ENCODE measurements at regions not wholly inside any gene's neighbourhood (a gene's known extent, or its start where the extent isn't known, plus 50 kb on each side); places are given as distances from the start of the nearest gene placed in this dataset.

DNA sequence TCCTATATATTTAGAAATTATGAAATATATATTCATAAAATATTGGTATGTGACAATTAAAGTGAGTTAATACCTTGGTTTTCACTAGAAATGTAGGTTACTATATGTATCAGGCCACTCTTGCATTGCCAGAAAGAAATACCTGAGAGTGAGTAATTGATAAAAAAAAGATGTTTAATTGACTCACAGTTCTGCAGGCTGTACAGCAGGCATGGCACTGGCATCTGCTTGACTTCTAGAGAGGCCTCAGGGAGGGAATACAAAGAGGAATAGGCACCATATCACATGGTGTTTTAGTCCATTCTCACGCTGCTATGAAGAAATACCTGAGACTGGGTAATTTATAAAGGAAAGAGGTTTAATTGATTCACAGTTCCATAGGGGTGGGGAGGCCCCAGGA lies 1560.6 kb downstream of the STIM2 start:
- TF ChIP-seq, protein P1, sequence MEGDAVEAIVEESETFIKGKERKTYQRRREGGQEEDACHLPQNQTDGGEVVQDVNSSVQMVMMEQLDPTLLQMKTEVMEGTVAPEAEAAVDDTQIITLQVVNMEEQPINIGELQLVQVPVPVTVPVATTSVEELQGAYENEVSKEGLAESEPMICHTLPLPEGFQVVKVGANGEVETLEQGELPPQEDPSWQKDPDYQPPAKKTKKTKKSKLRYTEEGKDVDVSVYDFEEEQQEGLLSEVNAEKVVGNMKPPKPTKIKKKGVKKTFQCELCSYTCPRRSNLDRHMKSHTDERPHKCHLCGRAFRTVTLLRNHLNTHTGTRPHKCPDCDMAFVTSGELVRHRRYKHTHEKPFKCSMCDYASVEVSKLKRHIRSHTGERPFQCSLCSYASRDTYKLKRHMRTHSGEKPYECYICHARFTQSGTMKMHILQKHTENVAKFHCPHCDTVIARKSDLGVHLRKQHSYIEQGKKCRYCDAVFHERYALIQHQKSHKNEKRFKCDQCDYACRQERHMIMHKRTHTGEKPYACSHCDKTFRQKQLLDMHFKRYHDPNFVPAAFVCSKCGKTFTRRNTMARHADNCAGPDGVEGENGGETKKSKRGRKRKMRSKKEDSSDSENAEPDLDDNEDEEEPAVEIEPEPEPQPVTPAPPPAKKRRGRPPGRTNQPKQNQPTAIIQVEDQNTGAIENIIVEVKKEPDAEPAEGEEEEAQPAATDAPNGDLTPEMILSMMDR (IDR thresholded peaks at IDR 0.05) = no peak
- no peak for TF ChIP-seq POLR2A (IDR thresholded peaks at IDR 0.05)
